Effector memory CD4-positive, alpha-beta T cell (primary cell): ENCODE measurements at regions not wholly inside any gene's neighbourhood (a gene's known extent, or its start where the extent isn't known, plus 50 kb on each side); places are given as distances from the start of the nearest gene placed in this dataset.

ENCODE experiments used
- DNase-seq, 3 donors: peaks; one replicate each; pipeline ENCODE4 v3.0.0-alpha.2; 2020
- H3K27ac ChIP-seq: 2 replicates; pipeline ENCODE4 v1.7.0; 2013; ENCODE audit warnings: mild to moderate bottlenecking, low read length, moderate library complexity; ENCODE audit not compliant: insufficient read depth, poor library complexity, severe bottlenecking
- H3K27me3 ChIP-seq: replicated peaks from 2 replicates; pipeline ENCODE4 v1.7.0; 2013; ENCODE audit warnings: mild to moderate bottlenecking, low read length; ENCODE audit not compliant: insufficient read depth, control insufficient read depth, poor library complexity, severe bottlenecking
- H3K36me3 ChIP-seq: 2 replicates; pipeline ENCODE4 v1.7.0; 2013; ENCODE audit warnings: mild to moderate bottlenecking, low read length, moderate library complexity; ENCODE audit not compliant: control insufficient read depth, insufficient read depth
- H3K4me1 ChIP-seq: 2 replicates; pipeline ENCODE4 v1.7.0; 2013; ENCODE audit warnings: low read length, mild to moderate bottlenecking; ENCODE audit not compliant: control insufficient read depth, insufficient read depth, poor library complexity, severe bottlenecking
- H3K4me3 ChIP-seq: 2 replicates; pipeline ENCODE4 v1.7.0; 2013; ENCODE audit warnings: low read length, low read depth, mild to moderate bottlenecking; ENCODE audit not compliant: insufficient read depth, poor library complexity, severe bottlenecking
- H3K9me3 ChIP-seq: 2 replicates; pipeline ENCODE4 v1.7.0; 2013; ENCODE audit warnings: mild to moderate bottlenecking, low read length, moderate library complexity; ENCODE audit not compliant: control insufficient read depth

DNA sequence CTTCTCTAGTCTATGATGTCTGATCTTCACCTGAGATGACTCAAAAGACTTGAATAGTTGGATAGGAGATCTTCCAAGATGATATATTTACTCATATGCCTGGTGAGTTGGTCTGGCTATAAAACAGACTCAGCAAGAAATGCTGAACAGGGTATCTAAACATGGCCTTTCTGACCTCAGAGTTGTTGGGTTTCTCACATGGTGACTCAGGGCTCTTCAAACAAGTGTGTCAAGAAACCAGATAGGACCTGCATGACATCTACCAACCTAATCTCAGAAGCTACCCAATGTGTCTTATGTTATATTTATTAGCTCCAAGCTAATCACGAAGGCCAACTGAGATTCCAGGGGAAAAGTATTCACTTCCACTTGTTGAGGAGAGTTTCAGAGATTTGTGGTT, 1477.3 kb downstream of the CDH8 start:
- H3K4me1 ChIP-seq, result no peaks in the 10 kb centered on the region
- no peak overlapping the region for H3K27ac ChIP-seq
- no peak overlapping the region for H3K4me3 ChIP-seq
- H3K36me3 ChIP-seq, result no peaks in the 10 kb centered on the region
- no peaks in the 10 kb centered on the region for H3K27me3 ChIP-seq
- no peak for DNase-seq
- no peaks in the 10 kb centered on the region for H3K9me3 ChIP-seq

DNA sequence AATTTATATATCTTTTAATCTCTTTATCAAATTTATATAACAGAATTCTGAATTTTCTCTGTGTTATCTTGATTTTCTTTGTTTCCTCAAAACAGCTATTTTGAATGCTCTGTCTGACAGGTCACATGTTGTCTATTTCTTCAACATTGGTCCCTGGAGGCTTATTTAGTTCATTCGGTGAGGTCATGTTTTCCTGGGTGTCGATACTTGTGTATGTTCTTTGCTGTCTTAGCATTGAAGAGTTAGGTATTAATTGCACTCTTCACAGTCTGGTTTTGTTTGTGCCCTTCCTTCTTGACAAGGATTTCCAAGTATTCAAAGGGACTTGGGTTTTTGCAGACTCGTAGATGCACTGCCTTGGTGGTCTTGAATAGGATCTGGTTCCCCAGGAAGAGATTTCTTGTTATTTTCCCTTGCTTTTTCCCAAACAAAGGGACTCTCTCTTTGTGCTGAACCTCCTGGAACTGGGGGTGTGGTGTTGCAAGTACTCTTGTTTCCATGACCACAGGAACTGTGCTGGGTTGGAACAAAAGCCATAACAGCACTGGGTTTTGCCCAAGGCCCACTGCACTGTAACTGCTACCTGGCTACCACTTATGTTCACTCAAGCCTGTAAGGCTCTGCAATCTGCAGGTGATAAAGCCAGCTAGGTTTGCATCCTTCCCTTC, 1483.0 kb downstream of the CDH8 start:
- Histone ChIP-seq H3K27ac (no peak overlapping the region), H3K4me1 (no peaks in the 10 kb centered on the region), H3K27me3 (no peaks in the 10 kb centered on the region), H3K4me3 (no peak overlapping the region), H3K36me3 (no peaks in the 10 kb centered on the region), H3K9me3 (peaks cover 3% of the 10 kb centered on the region)
- no peak for DNase-seq

DNA sequence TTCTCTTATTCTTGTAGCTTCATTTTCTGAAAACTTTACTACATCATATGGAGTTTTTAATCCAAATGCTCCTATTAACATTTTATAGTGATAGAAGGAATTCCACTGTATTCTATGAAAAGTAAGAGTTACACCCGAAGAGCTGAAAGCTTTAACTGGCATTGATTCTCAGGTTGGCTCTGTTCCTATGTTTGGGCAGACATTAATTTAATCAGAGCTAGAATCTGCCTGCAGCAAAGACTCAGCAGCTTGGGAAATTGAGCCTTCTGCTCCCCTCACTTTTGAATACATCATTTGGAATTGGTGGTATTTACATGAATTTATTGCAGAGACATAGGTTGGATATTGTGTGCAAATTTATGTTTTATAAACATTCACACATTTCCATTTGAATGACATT, 1494.7 kb downstream of the CDH8 start:
- H3K27me3 ChIP-seq, result no peaks in the 10 kb centered on the region
- H3K36me3 ChIP-seq, result no peaks in the 10 kb centered on the region
- no peak overlapping the region for H3K27ac ChIP-seq
- H3K4me3 ChIP-seq, result no peak overlapping the region
- H3K9me3 ChIP-seq, result no peaks in the 10 kb centered on the region
- no peaks in the 10 kb centered on the region for H3K4me1 ChIP-seq
- DNase-seq, result no peak

DNA sequence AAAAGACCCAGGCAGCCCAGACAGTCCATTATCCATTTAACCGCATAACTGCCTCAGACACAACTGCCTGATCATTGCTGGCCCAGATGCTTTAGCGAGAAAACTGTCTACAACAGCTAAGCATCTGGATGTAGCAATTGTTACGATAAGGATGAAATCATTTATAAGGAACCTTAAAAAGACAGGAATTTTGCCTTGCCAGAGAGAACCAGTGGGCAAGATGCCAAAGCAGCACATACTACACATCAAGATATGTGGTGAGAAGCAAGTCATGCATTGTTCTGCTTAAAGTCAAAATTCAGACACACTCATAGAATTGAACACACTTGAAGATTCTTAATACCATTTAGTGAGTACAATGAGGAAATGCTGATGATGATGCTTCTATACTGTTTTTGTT, 1525.3 kb downstream of the CDH8 start:
- no peaks in the 10 kb centered on the region for H3K27me3 ChIP-seq
- H3K27ac ChIP-seq, result no peak overlapping the region
- no peak for DNase-seq
- no peaks in the 10 kb centered on the region for H3K9me3 ChIP-seq
- no peaks in the 10 kb centered on the region for H3K4me1 ChIP-seq
- H3K36me3 ChIP-seq, result no peaks in the 10 kb centered on the region
- H3K4me3 ChIP-seq, result no peak overlapping the region

DNA sequence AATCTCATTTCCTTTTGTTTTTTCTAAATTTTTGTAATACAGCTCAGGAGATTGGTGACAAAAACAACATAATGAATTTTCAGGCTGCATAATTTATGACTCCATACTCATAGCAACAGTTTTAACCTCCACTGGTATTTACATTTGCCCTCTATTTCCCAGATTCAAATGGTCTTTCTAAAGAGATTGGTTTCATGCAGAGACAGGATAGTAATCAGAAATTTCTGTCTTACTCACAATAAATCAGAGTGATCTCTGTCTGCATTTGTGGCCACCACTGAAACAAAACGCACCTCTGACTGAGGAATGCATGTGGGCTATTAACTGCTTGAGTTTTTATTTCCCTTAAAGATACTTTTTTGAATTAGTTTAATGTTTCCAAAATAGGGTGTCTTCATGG, 1526.0 kb downstream of the CDH8 start:
- no peak for DNase-seq
- H3K4me3 ChIP-seq, result no peak overlapping the region
- H3K27ac ChIP-seq, result no peak overlapping the region
- H3K4me1 ChIP-seq, result no peaks in the 10 kb centered on the region
- no peaks in the 10 kb centered on the region for H3K9me3 ChIP-seq
- no peaks in the 10 kb centered on the region for H3K36me3 ChIP-seq
- H3K27me3 ChIP-seq, result no peaks in the 10 kb centered on the region

DNA sequence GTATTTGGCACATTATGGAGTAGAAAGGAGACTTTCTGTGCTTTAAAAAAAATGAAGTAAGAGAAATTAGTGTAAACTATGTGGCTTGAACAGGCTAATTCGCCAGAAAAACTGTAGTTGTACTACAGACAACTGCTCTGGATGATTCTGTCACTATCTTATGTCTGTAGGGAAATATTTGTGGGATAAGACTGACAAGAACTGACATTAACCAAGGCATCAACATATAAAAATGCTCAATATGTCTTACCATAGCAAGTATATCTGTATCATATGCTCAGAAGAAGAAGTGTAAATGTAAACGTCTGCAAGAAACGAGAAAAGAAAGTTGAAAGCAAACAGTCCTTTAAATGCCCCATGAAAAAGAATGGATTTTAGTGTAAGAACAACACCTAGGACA, 1545.0 kb downstream of the CDH8 start:
- H3K4me1 ChIP-seq, result no peaks in the 10 kb centered on the region
- no peak overlapping the region for H3K4me3 ChIP-seq
- H3K9me3 ChIP-seq, result peaks cover 4% of the 10 kb centered on the region
- H3K36me3 ChIP-seq, result no peaks in the 10 kb centered on the region
- no peak overlapping the region for H3K27ac ChIP-seq
- DNase-seq, result no peak
- no peaks in the 10 kb centered on the region for H3K27me3 ChIP-seq

DNA sequence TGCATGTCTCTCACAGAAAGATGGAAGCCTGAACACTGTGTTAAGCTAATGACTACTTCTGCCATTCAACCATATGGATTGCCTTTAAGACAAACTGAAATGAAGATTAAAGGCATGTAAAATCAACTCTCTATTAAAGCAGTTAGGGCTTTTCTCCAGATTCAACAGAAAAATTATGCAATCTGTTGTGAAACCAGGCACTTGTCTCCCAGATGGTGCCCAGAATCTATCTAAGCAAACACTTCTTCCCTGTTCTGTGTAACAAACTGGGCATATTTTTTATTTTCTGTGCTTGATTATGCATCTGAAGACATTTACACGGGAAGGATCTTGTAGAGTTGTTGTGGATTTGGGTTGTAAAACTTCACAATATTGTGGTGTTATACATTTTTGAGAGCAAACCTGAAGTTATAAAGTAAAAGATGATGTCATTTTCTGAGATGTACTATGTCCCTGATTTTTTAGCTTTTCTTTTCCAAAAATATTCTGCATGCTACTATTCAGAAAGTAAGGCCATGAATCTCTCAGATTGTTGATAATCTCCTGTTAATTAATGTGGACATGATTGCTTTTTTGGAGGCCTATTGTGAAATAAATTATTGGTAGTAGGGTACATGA, 1550.3 kb downstream of the CDH8 start:
- Histone ChIP-seq H3K27ac (no peak overlapping the region), H3K36me3 (no peaks in the 10 kb centered on the region), H3K27me3 (no peaks in the 10 kb centered on the region), H3K9me3 (peaks cover under 1% of the 10 kb centered on the region), H3K4me1 (no peaks in the 10 kb centered on the region), H3K4me3 (no peak overlapping the region)
- no peak for DNase-seq

DNA sequence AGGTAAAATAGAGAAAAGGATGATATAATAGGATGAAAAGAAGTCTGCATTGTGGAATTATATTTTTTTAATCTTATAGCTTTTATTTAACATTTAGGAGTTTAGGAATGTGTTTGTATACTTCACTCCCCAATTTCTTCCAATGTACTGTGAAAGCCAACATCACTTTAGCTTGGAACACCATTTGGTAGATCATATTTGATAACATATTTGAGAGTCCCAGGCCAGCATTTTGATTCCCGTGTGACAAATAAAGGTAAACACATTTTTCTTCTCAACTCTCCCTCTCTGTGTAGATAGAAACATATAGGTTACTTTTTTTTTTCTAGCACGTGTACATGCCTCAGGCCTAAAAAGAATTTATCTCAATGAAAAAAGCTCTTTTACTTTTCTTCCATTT, 1551.3 kb downstream of the CDH8 start:
- H3K27me3 ChIP-seq, result no peaks in the 10 kb centered on the region

DNA sequence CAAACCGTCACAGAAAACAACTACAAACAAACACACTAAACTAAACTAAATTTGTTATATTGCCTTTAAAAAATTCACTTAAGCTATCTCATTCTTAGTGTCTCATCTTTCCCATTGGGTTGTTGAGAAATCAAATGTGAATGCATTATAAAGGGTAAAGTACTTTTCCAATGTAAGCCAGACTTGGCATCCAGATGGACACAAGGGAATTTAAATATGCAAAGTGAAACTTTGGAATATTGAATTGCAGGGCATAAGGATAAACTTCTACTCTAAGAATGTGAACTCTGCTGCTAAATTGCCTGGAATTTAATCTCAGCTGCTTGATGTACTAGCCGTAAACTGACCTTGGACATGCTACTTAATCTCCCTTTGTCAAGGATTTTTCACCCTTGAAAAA, 1554.6 kb downstream of the CDH8 start:
- H3K27me3 ChIP-seq, result no peaks in the 10 kb centered on the region

More for the DNA sequence above, 1551.3 kb downstream of the CDH8 start:
- Histone ChIP-seq H3K4me1 (no peaks in the 10 kb centered on the region), H3K36me3 (no peaks in the 10 kb centered on the region), H3K4me3 (no peak overlapping the region), H3K9me3 (no peaks in the 10 kb centered on the region), H3K27ac (no peak overlapping the region)
- no peak for DNase-seq

DNA sequence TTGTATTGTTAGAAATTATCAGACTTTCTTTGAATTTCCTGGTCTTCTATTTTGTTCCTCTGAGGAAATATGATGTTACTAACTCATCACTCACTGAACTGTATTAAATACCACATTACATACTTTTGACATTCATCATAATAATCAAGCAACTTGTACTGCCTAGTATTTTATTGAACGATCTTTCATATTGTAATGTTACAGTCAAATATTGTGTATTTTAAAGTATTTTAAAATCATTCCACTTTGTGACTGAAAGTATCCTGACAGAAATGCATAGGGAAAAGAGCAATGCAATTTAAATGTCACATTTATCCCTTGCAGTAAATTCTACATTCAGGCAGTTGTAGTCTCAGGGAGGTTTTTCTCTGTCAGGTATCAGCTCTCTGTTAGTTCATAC, 1557.4 kb downstream of the CDH8 start:
- H3K27me3 ChIP-seq, result no peaks in the 10 kb centered on the region
- no peaks in the 10 kb centered on the region for H3K4me1 ChIP-seq
- H3K9me3 ChIP-seq, result no peaks in the 10 kb centered on the region
- no peak overlapping the region for H3K27ac ChIP-seq
- DNase-seq, result no peak
- no peak overlapping the region for H3K4me3 ChIP-seq
- H3K36me3 ChIP-seq, result no peaks in the 10 kb centered on the region

More for the DNA sequence above, 1554.6 kb downstream of the CDH8 start:
- no peaks in the 10 kb centered on the region for H3K9me3 ChIP-seq
- H3K36me3 ChIP-seq, result no peaks in the 10 kb centered on the region
- no peak overlapping the region for H3K27ac ChIP-seq
- H3K4me1 ChIP-seq, result no peaks in the 10 kb centered on the region
- no peak for DNase-seq
- no peak overlapping the region for H3K4me3 ChIP-seq
